Loucy (cell line): ENCODE measurements at regions not wholly inside any gene's neighbourhood (a gene's known extent, or its start where the extent isn't known, plus 50 kb on each side); places are given as distances from the start of the nearest gene placed in this dataset.

ENCODE experiments used
- H2AFZ ChIP-seq: fragments of 200-600 bp; sonication (generic); 2 replicates; pipeline ENCODE4 v1.6.0; 2016; ENCODE audit warnings: antibody characterized with exemption, mild to moderate bottlenecking, low read length, moderate library complexity
- H3F3A ChIP-seq: fragments of 200-600 bp; 2 replicates; pipeline ENCODE4 v1.6.0; 2016; ENCODE audit warnings: antibody characterized with exemption, low read depth, mild to moderate bottlenecking
- H3K27me3 ChIP-seq: fragments of 200-600 bp; sonication (generic); 2 replicates; pipeline ENCODE4 v1.6.1; 2014; ENCODE audit warnings: low read length, mild to moderate bottlenecking; ENCODE audit not compliant: insufficient read depth, poor library complexity, severe bottlenecking
- H3K36me3 ChIP-seq: fragments of 200-600 bp; sonication (generic); 2 replicates; pipeline ENCODE4 v1.6.1; 2016; ENCODE audit warnings: low read length; ENCODE audit not compliant: insufficient read depth
- H3K4me1 ChIP-seq: fragments of 200-600 bp; sonication (generic); 2 replicates; pipeline ENCODE4 v1.5.1; 2014; ENCODE audit warnings: low read length, mild to moderate bottlenecking; ENCODE audit not compliant: insufficient read depth, poor library complexity, severe bottlenecking
- H3K4me2 ChIP-seq: fragments of 200-600 bp; sonication (generic); 2 replicates; pipeline ENCODE4 v1.6.0; 2014; ENCODE audit warnings: antibody characterized with exemption, low read length, low read depth, mild to moderate bottlenecking; ENCODE audit not compliant: poor library complexity, severe bottlenecking
- H3K4me3 ChIP-seq: fragments of 200-600 bp; sonication (generic); 2 replicates; pipeline ENCODE4 v1.5.1; 2014; ENCODE audit warnings: low read length, mild to moderate bottlenecking, mixed read lengths; ENCODE audit not compliant: poor library complexity, severe bottlenecking
- H3K79me2 ChIP-seq: fragments of 200-600 bp; sonication (generic); 2 replicates; pipeline ENCODE4 v1.6.1; 2014; ENCODE audit warnings: low read length; ENCODE audit not compliant: insufficient read depth
- H3K9ac ChIP-seq: fragments of 200-600 bp; sonication (generic); 2 replicates; pipeline ENCODE4 v1.6.0; 2014; ENCODE audit warnings: mild to moderate bottlenecking, low read depth, low read length, moderate library complexity; ENCODE audit not compliant: poor library complexity, severe bottlenecking
- H3K9me2 ChIP-seq: fragments of 200-600 bp; sonication (generic); replicated peaks from 2 replicates; pipeline ENCODE4 v1.6.1; 2016; ENCODE audit warnings: low read depth, low read length, mixed read lengths
- H3K9me3 ChIP-seq: fragments of 200-600 bp; sonication (generic); 2 replicates; pipeline ENCODE4 v1.6.1; 2014; ENCODE audit warnings: mild to moderate bottlenecking, antibody characterized with exemption, low read length, low read depth; ENCODE audit not compliant: insufficient read depth
- H4K20me1 ChIP-seq: fragments of 200-600 bp; sonication (generic); 2 replicates; pipeline ENCODE4 v1.6.0; 2014; ENCODE audit warnings: antibody characterized with exemption, low read length, mild to moderate bottlenecking; ENCODE audit not compliant: insufficient read depth, poor library complexity, severe bottlenecking
- CTCF ChIP-seq: fragments of 200-600 bp; sonication (generic); conservative IDR thresholded peaks from 2 replicates; pipeline ENCODE4 v1.5.1; 2014; ENCODE audit warnings: mild to moderate bottlenecking, antibody characterized with exemption, low read length
- EZH2phosphoT487 ChIP-seq: fragments of 200-600 bp; IDR thresholded peaks from 2 replicates; pipeline ENCODE4 v1.6.1; 2018; ENCODE audit warnings: antibody characterized with exemption, mild to moderate bottlenecking, moderate library complexity, borderline replicate concordance

GRCh38 chr2:152974146-152974545 lies 255.7 kb downstream of the ARL6IP6 start:
- no peaks in the 10 kb centered on the region for H3K9me2 ChIP-seq
- no peak overlapping the region for H3K4me2 ChIP-seq
- no peaks in the 10 kb centered on the region for H3K79me2 ChIP-seq
- no peak overlapping the region for H2AFZ ChIP-seq
- no peak for TF ChIP-seq EZH2phosphoT487
- no peak for TF ChIP-seq CTCF
- H3K4me1 ChIP-seq = no peaks in the 10 kb centered on the region
- no peaks in the 10 kb centered on the region for H3F3A ChIP-seq
- 0 out of 2 replicates have a peak, but pooled peaks cover 3% of the 10 kb centered on the region for H3K9me3 ChIP-seq
- no peaks in the 10 kb centered on the region for H3K27me3 ChIP-seq
- no peaks in the 10 kb centered on the region for H3K36me3 ChIP-seq
- H3K4me3 ChIP-seq = no peak overlapping the region
- no peaks in the 10 kb centered on the region for H4K20me1 ChIP-seq
- no peak overlapping the region for H3K9ac ChIP-seq

- Histone ChIP-seq H3K9me2 (no peaks in the 10 kb centered on the region), H3F3A (no peaks in the 10 kb centered on the region), H2AFZ (no peak overlapping the region), H3K36me3 (no peaks in the 10 kb centered on the region), H3K9ac (no peak overlapping the region), H3K9me3 (peaks cover 7% of the 10 kb centered on the region; the same call in 1 of the 2 replicates), H3K4me3 (no peak overlapping the region), H4K20me1 (no peaks in the 10 kb centered on the region), H3K27me3 (no peaks in the 10 kb centered on the region), H3K4me2 (no peak overlapping the region), H3K4me1 (no peaks in the 10 kb centered on the region), H3K79me2 (no peaks in the 10 kb centered on the region)
- TF ChIP-seq CTCF (no peak), EZH2phosphoT487 (no peak)
These were observed 253.3 kb downstream of the ARL6IP6 start for GRCh38 chr2:152971685-152972084.

- no peak for TF ChIP-seq EZH2phosphoT487
- no peak for TF ChIP-seq CTCF
- H3K36me3 ChIP-seq = no peaks in the 10 kb centered on the region
- no peak overlapping the region for H3K9ac ChIP-seq
- H3K9me3 ChIP-seq = no peaks in the 10 kb centered on the region
- no peaks in the 10 kb centered on the region for H3K79me2 ChIP-seq
- H3K4me3 ChIP-seq = no peak overlapping the region
- no peaks in the 10 kb centered on the region for H4K20me1 ChIP-seq
- H2AFZ ChIP-seq = no peak overlapping the region
- H3K27me3 ChIP-seq = no peaks in the 10 kb centered on the region
- no peaks in the 10 kb centered on the region for H3K4me1 ChIP-seq
- H3K9me2 ChIP-seq = no peaks in the 10 kb centered on the region
- H3F3A ChIP-seq = no peaks in the 10 kb centered on the region
- H3K4me2 ChIP-seq = no peak overlapping the region
These were observed 244.0 kb downstream of the ARL6IP6 start for GRCh38 chr2:152962446-152962845.
